NCI-H2029 (cell line): ENCODE measurements at regions not wholly inside any gene's neighbourhood (a gene's known extent, or its start where the extent isn't known, plus 50 kb on each side); places are given as distances from the start of the nearest gene placed in this dataset.
A peak's percentile ranks its signal among the peaks of the same experiment; 100 is the strongest.

Source experiments
- DNase-seq: peaks from one replicate; lab custom pipeline; 2025; lab: John Stamatoyannopoulos, UW

DNA sequence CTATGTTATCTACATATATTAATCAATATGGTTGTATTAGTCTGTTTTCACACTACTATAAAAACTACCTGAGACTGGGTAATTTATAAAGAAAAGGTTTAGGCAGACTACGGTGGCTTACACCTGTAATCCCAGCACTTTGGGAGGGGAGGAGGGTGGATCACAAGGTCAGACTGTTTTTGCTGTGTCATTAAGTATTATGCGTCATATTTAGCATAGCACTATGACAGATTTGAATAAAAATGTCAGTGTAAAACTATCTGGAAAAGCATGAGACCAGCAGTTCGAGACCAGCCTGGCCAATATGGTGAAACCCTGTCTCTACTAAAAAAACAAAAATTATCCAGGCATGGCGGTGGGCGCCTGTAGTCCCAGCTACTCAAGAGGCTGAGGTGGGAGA is 209.7 kb upstream of the ARHGAP24 start:
- no peak for DNase-seq

DNA sequence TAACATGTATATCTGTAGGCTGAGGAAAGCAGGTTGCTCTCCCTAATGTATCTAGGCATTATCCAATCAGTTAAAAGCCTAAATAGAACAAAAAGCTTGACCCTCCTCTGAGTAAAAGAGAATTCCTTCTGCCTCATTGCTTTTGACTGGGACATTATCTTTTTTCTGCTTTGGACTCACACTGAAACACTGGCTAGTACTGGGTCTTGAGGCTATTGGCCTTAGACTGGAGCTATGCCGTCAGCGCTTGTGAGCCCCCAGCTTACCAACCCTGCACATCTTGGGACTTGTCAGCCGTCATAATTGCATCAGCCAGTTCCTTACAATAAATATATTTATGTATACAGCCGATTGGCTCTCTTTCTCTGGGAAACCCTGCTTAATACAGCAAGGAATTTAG is 206.8 kb upstream of the ARHGAP24 start:
- no peak for DNase-seq

DNA sequence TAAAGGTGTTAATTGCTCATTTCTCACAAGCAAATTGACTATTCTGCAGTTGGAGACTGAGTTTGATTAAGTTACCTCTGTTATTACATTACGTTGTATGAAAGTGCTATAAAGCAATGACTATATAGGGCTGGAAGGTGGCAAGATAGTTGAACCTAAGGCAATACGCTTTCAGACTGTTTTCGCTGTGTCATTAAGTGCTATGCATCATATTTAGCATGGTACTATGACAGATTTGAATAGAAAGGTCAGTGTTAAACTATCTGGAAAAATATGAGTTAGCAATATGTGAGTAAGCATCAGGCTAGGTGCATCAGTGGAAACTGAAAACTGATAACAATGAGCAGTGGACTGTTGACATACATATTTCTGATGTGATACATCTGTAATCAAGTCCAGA is 206.0 kb upstream of the ARHGAP24 start:
- no peak for DNase-seq

DNA sequence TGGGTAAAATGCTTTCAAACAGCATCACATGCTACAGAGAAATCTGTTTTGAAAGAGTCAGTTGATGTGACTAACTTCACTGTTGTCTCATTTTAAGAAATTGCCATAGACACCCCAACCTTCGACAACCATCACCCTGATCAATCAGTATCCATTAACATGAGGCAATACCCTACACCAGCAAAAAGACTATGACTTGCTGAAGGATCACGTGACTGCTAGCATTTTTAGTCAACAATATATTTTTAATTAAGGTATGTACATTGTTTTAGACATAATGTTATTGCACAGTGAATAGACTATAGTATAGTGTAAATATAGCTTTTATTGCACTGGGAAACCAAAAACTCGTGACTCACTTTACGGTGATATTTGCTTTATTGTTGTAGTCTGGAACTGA is 200.0 kb upstream of the ARHGAP24 start:
- no peak for DNase-seq

DNA sequence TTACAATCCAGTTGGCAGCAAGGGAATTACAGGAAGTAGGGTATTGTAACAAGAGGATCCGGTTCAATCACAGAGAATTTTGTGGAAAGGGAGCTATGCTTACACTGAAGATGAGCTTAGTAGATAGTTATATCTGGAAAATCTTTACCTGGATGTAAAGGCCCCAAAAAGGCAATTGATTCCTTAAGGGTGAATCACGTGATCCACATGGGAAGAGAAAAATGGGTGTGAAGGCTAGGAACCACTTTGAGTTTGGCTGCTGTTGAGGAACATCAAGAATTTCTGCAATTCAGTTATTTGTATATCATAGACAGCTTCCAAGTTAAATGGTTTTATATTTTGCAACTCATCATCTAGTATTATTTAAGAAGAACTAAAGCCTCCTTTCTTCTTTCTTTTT is 194.0 kb upstream of the ARHGAP24 start:
- DNase-seq: no peak

DNA sequence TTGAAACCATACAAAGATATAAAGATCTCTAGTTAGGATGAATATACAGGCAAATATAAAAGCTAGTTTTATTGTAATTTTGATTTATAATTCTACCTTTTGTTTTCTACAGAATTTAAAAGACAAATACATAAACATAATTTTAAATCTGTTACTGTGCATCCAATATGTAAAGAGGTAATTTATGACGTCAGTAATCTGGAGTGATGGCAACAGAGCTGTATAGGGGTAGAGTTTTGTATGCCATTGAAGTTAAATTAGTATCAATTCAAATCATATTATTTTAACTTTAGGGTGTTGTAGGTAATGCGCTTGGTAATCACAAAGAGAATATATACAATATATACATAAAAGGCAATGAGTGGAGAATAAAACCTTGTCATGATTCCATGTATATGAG is 183.7 kb upstream of the ARHGAP24 start:
- DNase-seq: no peak

DNA sequence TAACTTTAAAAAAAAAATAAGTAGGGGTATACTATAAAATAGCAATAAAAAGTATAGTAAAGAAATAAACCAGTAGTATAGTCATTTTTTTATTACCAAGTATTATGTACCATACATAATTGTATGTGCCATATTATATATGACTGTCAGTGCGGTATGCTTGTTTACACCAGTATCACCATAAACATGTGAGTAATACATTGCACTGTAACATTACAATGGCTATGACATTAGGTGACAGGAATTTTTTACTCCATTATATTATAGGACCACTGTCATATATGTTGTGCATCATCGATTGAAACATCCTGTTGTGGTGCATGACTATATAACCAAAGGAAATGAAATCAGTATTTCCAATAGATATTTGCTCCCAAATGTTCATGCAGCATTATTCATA is 176.9 kb upstream of the ARHGAP24 start:
- no peak for DNase-seq

DNA sequence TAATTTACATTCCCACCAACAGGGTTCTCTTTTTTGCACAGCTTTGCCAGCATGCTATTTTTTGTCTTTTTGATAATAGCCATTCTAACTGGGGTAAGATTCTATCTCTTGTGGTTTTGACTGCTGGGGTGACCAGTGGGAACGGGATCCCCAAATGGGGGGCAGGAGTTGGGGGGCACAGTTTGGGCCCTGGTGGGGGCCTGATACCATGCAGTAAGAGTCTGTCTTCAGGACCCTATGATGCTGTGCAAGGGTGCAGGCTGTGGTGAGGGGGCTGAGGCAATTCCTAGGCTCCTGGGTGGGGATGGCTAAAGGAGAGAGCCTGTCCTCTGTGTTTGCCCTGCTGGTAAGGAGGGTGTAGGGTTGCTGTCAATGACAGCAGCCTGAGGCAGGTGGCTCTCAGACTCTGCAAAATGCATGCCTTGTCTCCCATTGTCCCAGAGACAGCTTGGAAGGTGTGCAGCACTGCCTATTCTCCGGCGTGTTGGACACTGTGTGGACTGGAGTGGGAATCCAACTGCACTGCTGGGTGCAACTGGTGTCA is 172.7 kb upstream of the ARHGAP24 start:
- DNase-seq: no peak

DNA sequence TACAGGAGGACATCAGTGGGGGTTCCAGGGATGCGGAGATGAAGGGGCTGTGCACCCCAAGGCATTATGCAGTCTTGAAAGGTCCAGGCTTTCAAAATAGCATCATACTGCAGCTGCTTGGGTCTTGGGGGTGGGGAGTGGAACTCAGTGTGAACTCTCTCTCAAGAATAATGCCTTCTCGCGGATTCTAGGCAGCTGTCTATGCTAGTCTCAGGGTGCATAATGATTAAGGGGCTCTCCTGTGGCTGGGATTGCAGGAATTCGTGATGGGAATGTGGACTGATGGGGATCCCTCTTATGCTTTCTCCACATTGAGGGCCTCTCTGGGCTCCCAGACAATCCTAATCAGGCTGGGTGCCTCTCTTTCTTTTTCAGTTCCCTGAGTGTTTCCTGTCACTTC is 172.2 kb upstream of the ARHGAP24 start:
- no peak for DNase-seq

DNA sequence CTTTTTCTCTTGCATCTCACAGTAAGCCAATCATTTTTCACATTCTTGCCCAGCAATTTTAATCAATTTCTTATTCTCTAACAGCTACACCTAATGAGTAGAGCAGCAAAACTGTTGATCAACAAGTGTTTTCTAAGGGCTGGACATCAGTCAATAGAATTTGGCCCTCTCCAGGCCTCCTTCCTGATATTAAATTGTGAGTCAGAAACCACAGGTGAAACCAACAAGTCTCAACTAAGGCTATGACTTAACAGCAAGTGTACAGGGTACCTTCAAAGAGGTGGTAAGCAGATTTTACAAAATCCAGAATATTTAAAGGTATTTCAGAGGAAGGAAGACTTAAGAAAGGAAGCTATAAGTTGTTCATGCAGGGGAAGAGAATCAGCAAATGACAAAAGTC is 156.5 kb upstream of the ARHGAP24 start:
- DNase-seq: no peak

DNA sequence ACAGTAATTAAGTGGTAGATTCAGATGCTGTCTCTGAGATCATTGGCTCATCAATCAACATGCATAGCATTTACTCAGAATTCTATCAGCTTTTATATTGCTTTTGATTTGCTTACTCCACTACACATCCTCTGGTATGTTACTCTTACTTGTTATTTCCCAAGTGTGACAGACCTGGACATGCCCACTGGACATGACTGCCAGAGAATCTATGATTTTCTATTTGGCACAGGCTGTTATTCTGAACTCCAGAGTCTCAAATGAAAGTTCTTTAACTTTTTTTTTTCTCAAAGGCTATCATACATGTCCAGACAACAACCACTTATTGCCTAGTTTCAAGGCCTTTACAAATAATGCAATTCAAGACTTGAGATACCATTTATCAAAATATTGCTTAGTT is 116.1 kb upstream of the ARHGAP24 start:
- DNase-seq: no peak

DNA sequence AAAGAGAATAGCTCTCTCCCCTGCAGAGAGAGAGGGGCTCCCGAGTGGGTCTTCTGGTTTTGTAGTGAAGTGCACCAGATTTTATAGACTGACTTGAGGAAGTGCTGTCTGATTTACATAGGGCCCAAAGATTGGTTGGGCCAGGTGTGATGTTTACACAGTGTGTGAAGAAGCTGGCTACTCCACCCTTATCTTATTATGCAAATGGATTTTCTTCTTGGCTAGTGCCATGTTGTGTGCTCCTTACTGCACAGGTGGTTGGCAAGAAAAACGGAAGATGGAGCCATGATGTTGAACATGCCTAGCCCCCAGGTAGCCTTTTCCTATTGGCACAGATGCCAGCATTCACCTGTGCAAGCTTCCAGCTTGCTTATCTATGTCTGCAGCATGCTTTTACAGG is 112.4 kb upstream of the ARHGAP24 start:
- DNase-seq: no peak

DNA sequence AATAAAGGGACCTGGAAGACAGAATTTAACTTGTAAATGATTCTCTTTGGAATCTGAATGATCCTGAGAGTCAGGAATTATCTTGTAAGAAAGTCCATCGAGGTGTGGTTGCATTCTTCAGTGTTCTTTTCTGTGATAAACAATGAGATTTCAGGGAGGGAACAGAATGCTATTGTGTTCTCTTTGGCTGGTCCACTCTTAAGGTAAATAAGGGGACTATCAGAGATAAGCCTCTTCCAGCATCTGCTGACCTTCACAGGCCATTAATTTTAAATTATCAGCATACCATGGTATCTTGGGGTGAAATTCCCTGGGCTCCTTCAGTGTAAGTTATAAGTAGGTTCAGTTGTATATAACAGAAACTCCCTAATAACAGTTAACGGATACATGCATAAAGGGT is 107.1 kb upstream of the ARHGAP24 start:
- DNase-seq: no peak

DNA sequence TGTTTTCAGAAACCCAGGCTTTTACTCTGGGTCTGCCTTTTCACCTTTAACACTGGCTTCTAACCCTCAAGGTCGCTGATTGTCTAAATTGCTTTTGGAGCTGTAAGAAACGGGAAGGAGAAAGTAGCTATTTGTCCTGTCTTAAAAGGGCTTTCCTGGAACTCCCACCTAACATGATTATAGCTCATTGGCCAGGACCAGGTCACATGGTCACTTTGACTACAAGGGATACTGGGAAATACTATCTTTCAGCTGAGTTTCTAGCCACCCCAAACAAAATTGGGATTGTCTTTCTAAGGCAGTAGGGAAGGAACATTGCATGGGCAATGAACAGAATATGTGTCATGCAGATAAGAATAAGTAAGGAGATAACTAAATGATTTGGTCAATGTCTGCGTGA is 106.7 kb upstream of the ARHGAP24 start:
- DNase-seq: no peak

DNA sequence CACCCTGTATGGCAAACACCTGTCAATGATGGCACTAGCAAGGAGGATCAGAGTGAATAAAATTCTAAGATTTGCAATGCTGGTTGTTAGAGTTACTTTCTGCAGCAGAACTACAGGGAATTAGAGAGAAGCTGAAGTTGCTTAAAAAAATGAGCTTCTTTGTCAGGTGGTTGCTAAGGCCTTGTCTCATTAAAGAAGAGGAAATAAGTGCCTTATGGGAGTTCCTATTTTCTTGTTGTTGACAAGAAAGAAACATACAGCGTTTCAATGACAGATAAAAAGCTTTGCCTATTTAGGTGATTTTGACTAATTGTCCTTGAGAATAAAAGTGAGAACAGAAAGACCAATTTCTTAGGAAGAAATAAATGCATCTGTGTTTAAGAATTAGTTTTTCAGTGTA is 106.0 kb upstream of the ARHGAP24 start:
- DNase-seq: no peak

DNA sequence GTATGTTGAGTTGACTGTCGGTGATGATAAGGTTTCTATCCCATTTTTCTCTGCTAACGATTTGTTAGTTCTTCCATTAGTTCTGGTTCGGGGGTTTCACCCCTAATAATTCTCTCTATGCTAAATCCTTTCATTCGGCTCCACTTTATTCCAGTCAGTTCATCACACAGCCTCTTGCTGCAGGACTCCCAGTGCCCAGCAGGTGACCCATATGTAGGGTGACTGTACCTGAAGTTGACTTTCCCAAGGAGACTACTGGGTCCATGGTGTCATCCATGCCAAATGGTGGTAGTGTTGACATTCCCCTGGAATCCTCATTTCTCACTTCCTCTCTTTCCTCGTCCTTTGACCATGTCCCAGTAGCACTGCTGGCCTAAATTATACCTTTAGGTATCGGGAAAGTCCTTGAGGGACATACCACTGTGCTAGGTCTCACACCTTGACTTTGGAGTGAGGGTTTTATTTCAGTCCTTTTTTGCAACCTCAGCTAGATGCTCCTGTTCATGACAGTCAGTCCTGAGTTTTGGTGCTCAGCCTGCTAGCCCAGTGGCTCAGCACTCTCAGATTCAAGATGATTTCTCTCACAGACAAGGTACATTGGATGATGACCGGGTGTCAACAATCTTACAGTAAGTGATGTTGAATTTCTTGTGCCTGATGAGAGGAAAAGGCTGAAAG is 105.1 kb upstream of the ARHGAP24 start:
- no peak for DNase-seq

DNA sequence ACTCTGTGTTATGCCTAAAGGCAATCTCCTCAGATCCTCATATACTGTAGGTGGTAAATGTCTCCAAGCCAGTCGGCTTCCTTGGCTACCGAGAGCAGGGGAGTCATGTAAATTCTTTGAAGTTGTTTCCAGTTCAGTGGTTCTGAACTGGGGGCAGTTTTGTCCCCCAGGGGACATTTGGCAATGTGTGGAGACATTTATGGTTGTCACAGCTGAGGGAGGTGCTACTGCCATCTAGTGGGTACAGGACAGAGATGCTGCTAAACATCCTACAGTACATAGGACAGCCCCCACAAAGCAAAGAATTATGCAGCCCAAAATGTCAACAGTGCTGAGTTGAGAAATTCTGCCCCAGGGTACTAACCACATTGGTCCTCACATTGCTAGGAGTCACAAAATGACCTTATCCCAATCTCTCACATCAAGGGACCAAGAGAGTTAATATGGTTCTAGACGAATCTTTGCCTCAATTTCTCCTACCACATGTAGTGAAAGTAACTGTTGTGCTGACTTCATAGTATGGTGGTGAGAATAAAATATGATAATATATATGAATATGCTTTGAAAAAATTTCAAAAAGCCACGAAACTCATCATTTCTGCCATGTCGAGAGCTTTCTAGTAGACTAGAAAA is 104.4 kb upstream of the ARHGAP24 start:
- DNase-seq: peak; percentile 8

DNA sequence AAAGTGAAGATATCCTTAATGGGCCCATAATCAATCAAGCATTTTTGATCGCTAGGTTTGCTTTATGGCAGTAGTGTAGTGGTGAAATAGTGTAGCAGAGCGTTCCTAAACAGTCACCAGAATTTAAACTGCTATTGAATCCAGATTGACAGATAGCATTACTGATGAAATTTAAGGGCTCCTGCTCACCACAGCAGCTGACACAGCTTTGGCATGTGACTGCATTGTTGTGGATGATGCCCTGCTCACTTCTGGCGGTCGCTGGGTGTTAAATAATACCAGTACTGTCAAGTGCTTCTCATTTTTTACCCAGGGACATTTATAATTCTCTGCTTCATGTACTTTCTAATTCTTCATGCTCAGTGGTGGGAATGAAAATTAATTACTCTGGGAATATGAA is 102.0 kb upstream of the ARHGAP24 start:
- DNase-seq: no peak

DNA sequence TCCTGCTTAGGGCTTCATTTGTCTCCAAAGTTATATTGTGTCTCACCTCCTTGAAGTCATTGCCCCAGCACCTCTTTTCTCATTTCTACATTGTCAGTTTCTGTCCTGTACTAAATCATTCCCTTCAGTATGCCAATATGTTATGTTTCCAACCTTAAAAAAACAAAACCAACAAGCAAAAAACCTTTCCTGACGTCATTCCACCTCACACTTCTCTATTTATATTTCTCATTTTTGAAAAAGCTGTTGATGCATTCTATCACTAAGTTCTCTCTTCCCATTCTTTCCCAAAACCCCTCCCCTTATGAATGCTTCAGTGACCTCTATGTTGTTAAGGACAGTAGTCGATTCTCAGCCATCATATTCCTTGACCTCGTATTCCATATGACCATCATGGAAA is 98.7 kb upstream of the ARHGAP24 start:
- no peak for DNase-seq

DNA sequence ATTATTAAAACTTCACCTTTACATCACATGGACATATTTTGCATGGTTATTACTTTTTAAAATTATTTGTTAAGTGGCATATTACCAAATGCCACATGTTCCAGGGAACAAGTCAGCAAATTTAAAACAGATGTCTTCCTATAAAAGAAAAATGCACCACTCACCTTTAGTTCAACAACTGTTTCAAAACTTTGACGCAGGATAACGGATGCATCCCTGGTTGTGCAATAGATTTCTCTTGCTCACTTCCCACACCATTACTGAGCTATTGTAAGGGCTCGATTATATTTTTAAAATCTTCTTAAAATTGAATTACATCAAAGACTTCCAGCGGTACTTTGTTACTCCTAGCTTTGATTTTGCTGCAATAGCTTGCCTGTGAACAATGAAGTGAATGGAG is 93.0 kb upstream of the ARHGAP24 start:
- no peak for DNase-seq

DNA sequence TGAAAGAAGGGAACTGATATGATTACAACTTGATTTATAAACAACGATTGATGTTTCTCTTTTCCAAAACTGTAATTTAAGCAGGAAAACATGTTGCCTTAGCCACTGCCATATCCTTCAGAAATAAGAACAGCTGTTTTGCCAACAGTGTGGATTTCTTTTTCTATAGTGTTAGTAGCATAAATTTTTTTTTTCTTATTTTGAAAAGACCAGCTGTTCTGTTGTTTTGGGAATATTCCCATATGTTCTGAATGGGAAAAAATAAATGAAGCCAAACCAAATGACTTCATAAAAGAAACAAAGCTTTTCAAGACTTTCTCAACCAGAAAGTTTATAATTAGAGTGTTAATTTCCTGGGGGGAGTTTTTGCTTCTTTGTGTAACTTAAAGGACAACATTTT is 83.9 kb upstream of the ARHGAP24 start:
- DNase-seq: no peak

DNA sequence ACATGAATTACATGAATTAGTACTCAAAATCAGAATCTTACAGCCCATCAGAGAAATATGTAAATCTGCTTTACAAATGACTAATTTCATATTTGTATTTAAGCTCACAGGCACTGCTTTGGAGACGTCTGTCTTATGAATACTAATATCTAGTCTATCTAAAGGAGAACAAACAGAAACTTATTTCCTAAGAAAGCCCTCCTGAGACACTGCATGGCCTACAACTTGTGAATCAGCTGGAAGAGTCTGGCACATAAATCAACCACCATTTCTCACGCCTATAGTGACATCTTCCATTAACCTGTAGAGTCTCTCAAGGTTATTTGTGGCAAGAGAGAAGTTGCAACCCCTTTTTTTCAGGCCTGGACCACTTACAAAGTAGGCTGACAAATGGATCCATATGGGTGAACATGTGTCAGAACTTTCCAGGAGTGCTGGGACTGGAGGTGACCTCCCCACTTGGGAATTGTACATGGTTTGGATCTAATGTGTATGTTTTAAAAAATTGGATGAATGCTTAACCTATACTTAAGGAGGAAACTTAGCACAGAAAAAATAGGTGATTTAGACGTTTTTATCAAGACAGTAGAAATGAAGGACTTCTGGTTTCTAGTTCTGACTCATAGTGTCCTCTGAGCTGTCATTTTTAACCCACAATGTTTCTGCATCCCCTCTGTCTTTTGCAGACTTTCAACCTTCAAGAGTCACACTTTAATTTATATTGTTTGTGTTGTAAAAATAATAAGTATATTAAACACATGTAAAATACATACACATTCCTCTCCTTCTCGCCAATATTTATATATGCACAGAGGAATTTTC is 83.2 kb upstream of the ARHGAP24 start:
- DNase-seq: no peak

DNA sequence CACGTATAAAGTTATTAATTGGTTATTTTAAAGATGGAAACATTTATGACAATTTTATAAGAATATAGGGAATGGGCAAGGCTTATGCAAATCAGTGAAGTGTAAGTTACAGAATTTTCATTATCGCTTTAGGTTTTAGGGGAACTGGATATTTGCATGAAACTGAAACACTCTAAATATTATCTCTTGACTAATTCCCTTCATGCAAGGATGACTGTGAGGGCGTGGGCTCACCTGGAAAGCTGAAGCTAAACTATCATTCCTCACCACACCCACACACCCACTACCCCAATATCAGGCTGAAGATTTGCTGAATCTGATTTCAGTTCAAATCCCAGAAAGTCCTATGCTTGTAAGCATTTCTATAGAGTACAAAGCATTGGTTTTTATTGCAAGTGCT is 81.7 kb upstream of the ARHGAP24 start:
- DNase-seq: no peak
